ENCODE measurements at regions not wholly inside any gene's neighbourhood (a gene's known extent, or its start where the extent isn't known, plus 50 kb on each side); places are given as distances from the start of the nearest gene placed in this dataset.

DNA sequence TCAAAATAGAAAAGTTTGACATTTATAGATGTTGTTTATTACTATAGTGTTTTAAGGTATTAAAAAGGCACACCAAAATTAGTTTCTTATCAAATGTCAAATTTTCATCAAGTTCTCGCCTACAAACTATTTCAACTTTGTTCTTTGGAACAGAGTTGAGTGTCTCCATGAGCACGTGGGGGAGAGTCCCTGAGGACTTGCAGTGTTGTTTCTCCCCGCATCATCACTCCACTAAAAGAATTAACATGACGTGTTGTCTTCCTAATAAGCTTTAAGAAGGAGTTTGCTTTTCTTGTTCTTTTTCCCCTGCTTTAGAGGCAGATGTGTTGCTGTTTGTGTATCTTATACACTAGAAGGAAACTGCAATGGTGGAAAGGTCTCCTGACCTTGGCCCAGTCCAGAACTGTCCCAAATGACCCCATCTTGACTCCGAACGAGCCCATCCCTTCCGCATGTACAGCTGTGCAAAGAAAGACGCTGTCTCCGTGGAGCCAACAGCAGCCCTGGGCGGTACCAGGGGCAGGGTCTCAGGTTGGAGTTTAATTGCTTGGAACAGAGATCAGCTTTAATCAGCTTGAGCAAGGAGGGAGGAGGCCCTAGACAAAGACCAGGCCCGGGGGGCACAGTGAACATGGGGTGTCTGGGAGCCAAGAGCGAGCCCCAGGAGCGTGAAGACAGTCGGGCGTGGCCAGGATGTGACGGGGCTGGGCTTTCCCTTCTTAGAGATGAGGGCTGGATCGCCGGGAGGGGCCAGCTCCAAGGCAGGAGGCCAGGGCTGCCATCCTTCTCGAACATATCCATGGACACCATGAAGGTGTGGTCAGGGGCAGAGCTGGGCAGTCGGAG is 215.4 kb upstream of the RTL1 start:
- DNase-seq (peak; percentile 62), ATAC-seq (no peak)
- TF ChIP-seq, protein P1, sequence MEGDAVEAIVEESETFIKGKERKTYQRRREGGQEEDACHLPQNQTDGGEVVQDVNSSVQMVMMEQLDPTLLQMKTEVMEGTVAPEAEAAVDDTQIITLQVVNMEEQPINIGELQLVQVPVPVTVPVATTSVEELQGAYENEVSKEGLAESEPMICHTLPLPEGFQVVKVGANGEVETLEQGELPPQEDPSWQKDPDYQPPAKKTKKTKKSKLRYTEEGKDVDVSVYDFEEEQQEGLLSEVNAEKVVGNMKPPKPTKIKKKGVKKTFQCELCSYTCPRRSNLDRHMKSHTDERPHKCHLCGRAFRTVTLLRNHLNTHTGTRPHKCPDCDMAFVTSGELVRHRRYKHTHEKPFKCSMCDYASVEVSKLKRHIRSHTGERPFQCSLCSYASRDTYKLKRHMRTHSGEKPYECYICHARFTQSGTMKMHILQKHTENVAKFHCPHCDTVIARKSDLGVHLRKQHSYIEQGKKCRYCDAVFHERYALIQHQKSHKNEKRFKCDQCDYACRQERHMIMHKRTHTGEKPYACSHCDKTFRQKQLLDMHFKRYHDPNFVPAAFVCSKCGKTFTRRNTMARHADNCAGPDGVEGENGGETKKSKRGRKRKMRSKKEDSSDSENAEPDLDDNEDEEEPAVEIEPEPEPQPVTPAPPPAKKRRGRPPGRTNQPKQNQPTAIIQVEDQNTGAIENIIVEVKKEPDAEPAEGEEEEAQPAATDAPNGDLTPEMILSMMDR (IDR thresholded peaks at IDR 0.05): no peak
- Histone ChIP-seq H3K36me3 (no peaks in the 10 kb centered on the region), H3K27ac (no peak overlapping the region), H3K4me1 (no peaks in the 10 kb centered on the region), H3K9me3 (no peaks in the 10 kb centered on the region), H3K4me3 (no peak overlapping the region), H3K27me3 (no peaks in the 10 kb centered on the region)
- intact Hi-C loops (cut with DNase I): no loop called here

DNA sequence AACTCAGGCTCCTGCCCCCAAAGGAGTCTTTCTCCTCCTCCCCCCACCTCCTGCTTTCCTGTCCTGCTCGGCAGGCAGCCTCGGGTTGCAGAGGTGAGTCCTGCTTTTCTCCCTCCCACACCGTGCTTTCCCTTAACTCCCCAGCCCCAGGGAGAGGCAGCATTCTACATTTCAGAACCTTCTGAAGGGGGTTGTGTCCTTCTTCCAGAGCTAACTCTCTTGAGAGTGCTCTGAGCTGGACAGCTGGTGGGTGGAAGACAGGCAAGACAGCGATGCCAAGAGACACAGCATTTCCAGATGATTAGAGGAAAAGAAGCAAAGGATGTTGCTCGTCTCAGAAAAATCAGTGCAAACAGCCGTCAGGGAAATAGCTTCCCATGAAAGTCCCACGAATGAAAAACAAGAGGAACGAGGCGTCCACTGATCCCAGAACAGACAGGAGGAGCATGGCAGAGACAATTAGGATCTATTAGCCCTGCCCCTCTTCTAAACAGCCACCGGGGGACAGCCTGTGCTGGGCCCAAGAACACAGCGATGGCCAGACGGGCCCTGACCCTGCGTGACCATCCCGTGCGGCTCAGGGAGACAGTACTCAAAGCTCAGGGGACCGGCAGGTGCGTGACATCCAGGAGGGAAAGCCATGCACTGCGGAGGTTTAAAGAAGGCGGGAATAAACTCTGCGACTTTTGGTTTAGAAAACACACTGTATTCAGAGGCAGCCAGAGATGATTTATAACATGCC is 216.5 kb upstream of the RTL1 start:
- Histone ChIP-seq H3K27me3 (no peaks in the 10 kb centered on the region), H3K4me3 (peak overlapping the region; percentile 35), H3K36me3 (no peaks in the 10 kb centered on the region), H3K27ac (peak overlapping the region; percentile 80), H3K9me3 (no peaks in the 10 kb centered on the region), H3K4me1 (no peaks in the 10 kb centered on the region)
- DNase-seq (no peak), ATAC-seq (no peak)
- TF ChIP-seq, protein P1 (IDR thresholded peaks at IDR 0.05): no peak
- intact Hi-C loops (cut with DNase I): no loop called here

DNA sequence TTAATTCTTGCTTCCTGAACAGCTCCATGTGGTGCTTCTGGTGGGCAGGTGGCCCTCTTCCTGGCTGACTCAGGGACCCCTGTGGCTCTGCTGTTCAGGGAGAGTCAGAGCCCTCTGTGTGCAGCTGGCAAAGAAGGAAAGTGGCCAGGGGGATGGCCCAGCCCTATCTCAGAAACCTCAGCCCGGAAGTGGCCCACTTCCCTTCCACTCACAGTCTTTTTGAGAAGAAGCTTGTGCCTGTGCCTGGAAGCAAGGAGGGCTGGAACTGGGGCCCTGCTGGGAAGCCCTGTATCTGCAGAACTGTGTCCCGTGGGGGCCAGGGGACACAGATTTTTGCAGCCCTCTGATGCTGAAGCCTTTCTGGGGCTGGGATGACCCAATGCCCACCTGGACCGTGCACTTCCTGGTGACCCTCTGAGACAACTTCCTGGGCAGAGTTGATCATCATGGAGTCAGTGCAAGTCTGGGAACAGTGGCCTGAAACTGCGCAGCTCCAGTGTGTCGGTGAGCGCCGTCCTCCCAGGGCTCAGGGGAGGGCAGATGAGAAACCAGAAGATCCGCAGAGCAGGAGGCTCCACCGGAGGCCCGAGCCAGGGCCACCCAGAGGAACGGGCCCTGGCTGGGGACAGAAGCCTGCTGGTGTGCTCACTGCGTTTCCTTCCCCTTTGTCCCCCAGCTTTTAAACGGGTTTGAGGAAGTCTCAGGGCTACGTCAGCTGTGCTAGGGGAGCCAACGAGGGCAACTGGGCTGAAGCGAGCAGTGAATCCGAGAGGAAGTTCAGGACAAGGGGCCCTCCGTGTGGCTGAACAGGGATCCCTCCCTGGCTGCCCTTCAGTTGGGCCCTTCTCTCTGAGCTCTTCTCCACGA is 217.4 kb upstream of the RTL1 start:
- DNase-seq: peak; percentile 76
- H3K36me3 ChIP-seq: no peaks in the 10 kb centered on the region
- peak overlapping the region; percentile 35 for H3K4me3 ChIP-seq
- no peaks in the 10 kb centered on the region for H3K4me1 ChIP-seq
- no peaks in the 10 kb centered on the region for H3K27me3 ChIP-seq
- no peaks in the 10 kb centered on the region for H3K9me3 ChIP-seq
- ATAC-seq: peak; percentile 90
- intact Hi-C loops (cut with DNase I): no loop called here
- H3K27ac ChIP-seq: peak overlapping the region; percentile 80
- TF ChIP-seq, protein P1 (IDR thresholded peaks at IDR 0.05): no peak

DNA sequence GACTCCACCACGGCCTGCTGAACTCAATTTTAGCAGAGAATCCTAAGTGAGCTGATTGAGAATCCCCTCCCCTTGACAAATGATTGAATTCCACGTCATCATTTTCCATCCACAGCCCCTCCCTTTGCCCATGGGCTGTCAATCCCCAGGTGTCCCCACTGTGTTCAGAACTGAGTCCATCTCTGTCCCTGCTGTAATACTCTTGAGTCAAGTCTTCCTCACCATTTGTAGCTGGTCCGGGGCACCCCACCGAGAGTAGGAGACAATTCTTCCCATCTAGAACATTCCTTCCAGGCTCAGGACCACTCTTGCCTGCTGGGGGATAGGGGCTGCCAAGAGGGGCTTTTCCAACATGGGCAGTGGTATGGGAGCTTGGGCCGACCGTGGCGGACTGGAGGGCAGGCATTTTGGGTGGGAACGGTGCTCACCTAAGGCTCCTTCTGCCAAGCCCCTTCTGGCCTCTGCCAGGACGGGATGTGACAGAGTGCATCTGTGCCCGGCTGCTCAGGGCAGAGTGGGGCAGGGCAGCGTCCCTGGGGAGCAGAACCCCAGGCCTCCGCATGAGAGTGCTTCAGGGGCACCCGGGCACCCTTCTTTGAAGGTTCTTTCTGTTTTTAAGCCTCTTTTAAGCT is 218.1 kb upstream of the RTL1 start:
- peak overlapping the region; percentile 80 for H3K27ac ChIP-seq
- H3K4me1 ChIP-seq: no peaks in the 10 kb centered on the region
- H3K9me3 ChIP-seq: no peaks in the 10 kb centered on the region
- H3K27me3 ChIP-seq: no peaks in the 10 kb centered on the region
- TF ChIP-seq, protein P1 (IDR thresholded peaks at IDR 0.05): no peak
- peak overlapping the region; percentile 35 for H3K4me3 ChIP-seq
- ATAC-seq: no peak
- no peaks in the 10 kb centered on the region for H3K36me3 ChIP-seq
- intact Hi-C loops (cut with DNase I): no loop called here
- DNase-seq: no peak

Measured in upper lobe of right lung (tissue), 1 donor.